Ishikawa (cell line): ENCODE measurements at regions not wholly inside any gene's neighbourhood (a gene's known extent, or its start where the extent isn't known, plus 50 kb on each side); places are given as distances from the start of the nearest gene placed in this dataset.

Experiments used
- EP300 ChIP-seq: IDR thresholded peaks from 2 replicates; pipeline ENCODE4 v1.6.1; 2012; ENCODE audit warnings: borderline replicate concordance
- TAF1 ChIP-seq: IDR thresholded peaks from 2 replicates; pipeline ENCODE4 v1.6.1; 2012; ENCODE audit warnings: low read depth, mild to moderate bottlenecking
- YY1 ChIP-seq: IDR thresholded peaks from 2 replicates; pipeline ENCODE4 v1.6.1; 2012; ENCODE audit warnings: low read depth
- ZBTB7A ChIP-seq: IDR thresholded peaks from 2 replicates; pipeline ENCODE4 v1.6.1; 2012; ENCODE audit warnings: low read depth
- TF ChIP-seq, protein P1 (sequence below): IDR thresholded peaks from 2 replicates; pipeline ENCODE4 v1.6.1; 2012

DNA sequence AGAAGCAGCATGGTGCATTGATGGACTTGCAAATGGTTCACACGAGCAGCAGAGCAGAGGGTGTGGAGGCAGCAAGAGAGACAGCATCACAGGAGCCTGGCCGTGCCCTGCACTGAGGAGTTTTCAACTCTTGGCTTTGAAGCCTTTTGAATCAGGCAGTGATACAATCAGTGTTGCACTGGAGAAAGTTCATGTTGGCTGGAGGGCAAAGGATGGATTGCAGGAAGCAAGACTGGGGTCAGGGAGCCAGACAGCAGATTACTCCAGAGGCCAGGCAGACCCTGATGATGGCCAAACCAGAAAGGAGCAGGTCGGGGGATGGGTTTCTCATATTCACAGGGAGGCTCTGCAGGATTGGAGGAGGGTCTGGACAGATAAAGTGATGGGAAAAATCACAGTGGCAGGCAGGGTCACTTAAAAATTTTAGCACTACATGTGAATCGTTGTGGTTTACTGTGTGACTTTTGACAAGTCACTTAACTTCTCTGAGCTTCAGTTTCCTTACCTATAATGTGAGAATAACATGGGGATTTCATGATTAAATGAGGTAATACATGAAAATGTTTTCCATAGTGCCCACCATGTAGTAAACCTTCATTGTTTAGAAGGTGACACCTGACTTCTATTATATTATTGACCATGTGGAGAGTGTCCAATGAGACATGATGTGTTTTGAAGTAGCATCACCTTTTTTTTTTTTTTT lies 125.3 kb downstream of the SALL1 start:
- TF ChIP-seq EP300 (no peak), YY1 (no peak), TAF1 (no peak), ZBTB7A (no peak)
- TF ChIP-seq, protein P1, sequence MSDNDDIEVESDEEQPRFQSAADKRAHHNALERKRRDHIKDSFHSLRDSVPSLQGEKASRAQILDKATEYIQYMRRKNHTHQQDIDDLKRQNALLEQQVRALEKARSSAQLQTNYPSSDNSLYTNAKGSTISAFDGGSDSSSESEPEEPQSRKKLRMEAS = no peak
